ENCODE measurements at regions not wholly inside any gene's neighbourhood (a gene's known extent, or its start where the extent isn't known, plus 50 kb on each side); places are given as distances from the start of the nearest gene placed in this dataset.

GRCh38 chr16:58855291-58855863 is 121.3 kb upstream of the GOT2 start:
- H2AFZ ChIP-seq = peak overlapping the region; percentile 63; the same call in 1 of the 2 replicates
- H3K4me1 ChIP-seq (ENCODE audit: insufficient read depth) = no peaks in the 10 kb centered on the region
- H3F3A ChIP-seq (replicated peaks; ENCODE audit: low read depth) = no peaks in the 10 kb centered on the region
- H3K27ac Mint-ChIP-seq = no peak overlapping the region
- no peaks in the 10 kb centered on the region for H3K79me2 ChIP-seq (replicated peaks; ENCODE audit: insufficient read depth)
- DNase-seq (ENCODE audit: low spot score) (no peak), ATAC-seq (no peak)
- no peak overlapping the region for H3K27ac ChIP-seq (ENCODE audit: low read depth)
- H3K4me3 Mint-ChIP-seq = no peak overlapping the region
- H3K9me2 ChIP-seq (ENCODE audit: insufficient read depth) = no peaks in the 10 kb centered on the region; the same call in 1 of the 2 replicates
- H3K4me2 ChIP-seq = no peak overlapping the region
- no peaks in the 10 kb centered on the region for H3K36me3 ChIP-seq (ENCODE audit: insufficient read depth)
- H4K20me1 ChIP-seq (replicated peaks; ENCODE audit: insufficient read depth) = no peaks in the 10 kb centered on the region
- no peaks in the 10 kb centered on the region for H3K27me3 Mint-ChIP-seq (ENCODE audit: insufficient read depth, low read depth, poor library complexity)
- TF ChIP-seq, protein P1, sequence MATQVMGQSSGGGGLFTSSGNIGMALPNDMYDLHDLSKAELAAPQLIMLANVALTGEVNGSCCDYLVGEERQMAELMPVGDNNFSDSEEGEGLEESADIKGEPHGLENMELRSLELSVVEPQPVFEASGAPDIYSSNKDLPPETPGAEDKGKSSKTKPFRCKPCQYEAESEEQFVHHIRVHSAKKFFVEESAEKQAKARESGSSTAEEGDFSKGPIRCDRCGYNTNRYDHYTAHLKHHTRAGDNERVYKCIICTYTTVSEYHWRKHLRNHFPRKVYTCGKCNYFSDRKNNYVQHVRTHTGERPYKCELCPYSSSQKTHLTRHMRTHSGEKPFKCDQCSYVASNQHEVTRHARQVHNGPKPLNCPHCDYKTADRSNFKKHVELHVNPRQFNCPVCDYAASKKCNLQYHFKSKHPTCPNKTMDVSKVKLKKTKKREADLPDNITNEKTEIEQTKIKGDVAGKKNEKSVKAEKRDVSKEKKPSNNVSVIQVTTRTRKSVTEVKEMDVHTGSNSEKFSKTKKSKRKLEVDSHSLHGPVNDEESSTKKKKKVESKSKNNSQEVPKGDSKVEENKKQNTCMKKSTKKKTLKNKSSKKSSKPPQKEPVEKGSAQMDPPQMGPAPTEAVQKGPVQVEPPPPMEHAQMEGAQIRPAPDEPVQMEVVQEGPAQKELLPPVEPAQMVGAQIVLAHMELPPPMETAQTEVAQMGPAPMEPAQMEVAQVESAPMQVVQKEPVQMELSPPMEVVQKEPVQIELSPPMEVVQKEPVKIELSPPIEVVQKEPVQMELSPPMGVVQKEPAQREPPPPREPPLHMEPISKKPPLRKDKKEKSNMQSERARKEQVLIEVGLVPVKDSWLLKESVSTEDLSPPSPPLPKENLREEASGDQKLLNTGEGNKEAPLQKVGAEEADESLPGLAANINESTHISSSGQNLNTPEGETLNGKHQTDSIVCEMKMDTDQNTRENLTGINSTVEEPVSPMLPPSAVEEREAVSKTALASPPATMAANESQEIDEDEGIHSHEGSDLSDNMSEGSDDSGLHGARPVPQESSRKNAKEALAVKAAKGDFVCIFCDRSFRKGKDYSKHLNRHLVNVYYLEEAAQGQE (IDR thresholded peaks at IDR 0.05; ENCODE audit: unreplicated experiment) = no peak
- TF ChIP-seq, protein P2, sequence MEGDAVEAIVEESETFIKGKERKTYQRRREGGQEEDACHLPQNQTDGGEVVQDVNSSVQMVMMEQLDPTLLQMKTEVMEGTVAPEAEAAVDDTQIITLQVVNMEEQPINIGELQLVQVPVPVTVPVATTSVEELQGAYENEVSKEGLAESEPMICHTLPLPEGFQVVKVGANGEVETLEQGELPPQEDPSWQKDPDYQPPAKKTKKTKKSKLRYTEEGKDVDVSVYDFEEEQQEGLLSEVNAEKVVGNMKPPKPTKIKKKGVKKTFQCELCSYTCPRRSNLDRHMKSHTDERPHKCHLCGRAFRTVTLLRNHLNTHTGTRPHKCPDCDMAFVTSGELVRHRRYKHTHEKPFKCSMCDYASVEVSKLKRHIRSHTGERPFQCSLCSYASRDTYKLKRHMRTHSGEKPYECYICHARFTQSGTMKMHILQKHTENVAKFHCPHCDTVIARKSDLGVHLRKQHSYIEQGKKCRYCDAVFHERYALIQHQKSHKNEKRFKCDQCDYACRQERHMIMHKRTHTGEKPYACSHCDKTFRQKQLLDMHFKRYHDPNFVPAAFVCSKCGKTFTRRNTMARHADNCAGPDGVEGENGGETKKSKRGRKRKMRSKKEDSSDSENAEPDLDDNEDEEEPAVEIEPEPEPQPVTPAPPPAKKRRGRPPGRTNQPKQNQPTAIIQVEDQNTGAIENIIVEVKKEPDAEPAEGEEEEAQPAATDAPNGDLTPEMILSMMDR (conservative IDR thresholded peaks at IDR 0.05; ENCODE audit: low read depth in 2 of 2) = no peak
- TF ChIP-seq, protein P3, sequence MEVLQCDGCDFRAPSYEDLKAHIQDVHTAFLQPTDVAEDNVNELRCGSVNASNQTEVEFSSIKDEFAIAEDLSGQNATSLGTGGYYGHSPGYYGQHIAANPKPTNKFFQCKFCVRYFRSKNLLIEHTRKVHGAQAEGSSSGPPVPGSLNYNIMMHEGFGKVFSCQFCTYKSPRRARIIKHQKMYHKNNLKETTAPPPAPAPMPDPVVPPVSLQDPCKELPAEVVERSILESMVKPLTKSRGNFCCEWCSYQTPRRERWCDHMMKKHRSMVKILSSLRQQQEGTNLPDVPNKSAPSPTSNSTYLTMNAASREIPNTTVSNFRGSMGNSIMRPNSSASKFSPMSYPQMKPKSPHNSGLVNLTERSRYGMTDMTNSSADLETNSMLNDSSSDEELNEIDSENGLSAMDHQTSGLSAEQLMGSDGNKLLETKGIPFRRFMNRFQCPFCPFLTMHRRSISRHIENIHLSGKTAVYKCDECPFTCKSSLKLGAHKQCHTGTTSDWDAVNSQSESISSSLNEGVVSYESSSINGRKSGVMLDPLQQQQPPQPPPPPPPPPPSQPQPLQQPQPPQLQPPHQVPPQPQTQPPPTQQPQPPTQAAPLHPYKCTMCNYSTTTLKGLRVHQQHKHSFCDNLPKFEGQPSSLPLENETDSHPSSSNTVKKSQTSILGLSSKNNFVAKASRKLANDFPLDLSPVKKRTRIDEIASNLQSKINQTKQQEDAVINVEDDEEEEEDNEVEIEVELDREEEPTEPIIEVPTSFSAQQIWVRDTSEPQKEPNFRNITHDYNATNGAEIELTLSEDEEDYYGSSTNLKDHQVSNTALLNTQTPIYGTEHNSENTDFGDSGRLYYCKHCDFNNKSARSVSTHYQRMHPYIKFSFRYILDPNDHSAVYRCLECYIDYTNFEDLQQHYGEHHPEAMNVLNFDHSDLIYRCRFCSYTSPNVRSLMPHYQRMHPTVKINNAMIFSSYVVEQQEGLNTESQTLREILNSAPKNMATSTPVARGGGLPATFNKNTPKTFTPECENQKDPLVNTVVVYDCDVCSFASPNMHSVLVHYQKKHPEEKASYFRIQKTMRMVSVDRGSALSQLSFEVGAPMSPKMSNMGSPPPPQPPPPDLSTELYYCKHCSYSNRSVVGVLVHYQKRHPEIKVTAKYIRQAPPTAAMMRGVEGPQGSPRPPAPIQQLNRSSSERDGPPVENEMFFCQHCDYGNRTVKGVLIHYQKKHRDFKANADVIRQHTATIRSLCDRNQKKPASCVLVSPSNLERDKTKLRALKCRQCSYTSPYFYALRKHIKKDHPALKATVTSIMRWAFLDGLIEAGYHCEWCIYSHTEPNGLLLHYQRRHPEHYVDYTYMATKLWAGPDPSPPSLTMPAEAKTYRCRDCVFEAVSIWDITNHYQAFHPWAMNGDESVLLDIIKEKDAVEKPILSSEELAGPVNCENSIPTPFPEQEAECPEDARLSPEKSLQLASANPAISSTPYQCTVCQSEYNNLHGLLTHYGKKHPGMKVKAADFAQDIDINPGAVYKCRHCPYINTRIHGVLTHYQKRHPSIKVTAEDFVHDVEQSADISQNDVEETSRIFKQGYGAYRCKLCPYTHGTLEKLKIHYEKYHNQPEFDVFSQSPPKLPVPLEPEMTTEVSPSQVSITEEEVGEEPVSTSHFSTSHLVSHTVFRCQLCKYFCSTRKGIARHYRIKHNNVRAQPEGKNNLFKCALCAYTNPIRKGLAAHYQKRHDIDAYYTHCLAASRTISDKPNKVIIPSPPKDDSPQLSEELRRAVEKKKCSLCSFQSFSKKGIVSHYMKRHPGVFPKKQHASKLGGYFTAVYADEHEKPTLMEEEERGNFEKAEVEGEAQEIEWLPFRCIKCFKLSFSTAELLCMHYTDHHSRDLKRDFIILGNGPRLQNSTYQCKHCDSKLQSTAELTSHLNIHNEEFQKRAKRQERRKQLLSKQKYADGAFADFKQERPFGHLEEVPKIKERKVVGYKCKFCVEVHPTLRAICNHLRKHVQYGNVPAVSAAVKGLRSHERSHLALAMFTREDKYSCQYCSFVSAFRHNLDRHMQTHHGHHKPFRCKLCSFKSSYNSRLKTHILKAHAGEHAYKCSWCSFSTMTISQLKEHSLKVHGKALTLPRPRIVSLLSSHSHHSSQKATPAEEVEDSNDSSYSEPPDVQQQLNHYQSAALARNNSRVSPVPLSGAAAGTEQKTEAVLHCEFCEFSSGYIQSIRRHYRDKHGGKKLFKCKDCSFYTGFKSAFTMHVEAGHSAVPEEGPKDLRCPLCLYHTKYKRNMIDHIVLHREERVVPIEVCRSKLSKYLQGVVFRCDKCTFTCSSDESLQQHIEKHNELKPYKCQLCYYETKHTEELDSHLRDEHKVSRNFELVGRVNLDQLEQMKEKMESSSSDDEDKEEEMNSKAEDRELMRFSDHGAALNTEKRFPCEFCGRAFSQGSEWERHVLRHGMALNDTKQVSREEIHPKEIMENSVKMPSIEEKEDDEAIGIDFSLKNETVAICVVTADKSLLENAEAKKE (CRISPR knock-in tag; IDR thresholded peaks at IDR 0.05) = no peak
- TF ChIP-seq ETS1 (IDR thresholded peaks at IDR 0.05) = no peak
- no peak for TF ChIP-seq EZH2phosphoT487 (IDR thresholded peaks at IDR 0.05; ENCODE audit: unreplicated experiment)
- no peak for TF ChIP-seq ZNF331 (CRISPR knock-in tag; IDR thresholded peaks at IDR 0.05; ENCODE audit: low read depth)
- TF ChIP-seq CREB1 (CRISPR knock-in tag; IDR thresholded peaks at IDR 0.05; ENCODE audit: low read depth) = no peak
- no peak for TF ChIP-seq JUNB (IDR thresholded peaks at IDR 0.05; ENCODE audit: unreplicated experiment)
- TF ChIP-seq EZH2 (IDR thresholded peaks at IDR 0.05; ENCODE audit: low read depth, unreplicated experiment) = no peak
- no peak for TF ChIP-seq ZNF114 (CRISPR knock-in tag; IDR thresholded peaks at IDR 0.05)
- no peak for TF ChIP-seq STAT1 (IDR thresholded peaks at IDR 0.05; ENCODE audit: unreplicated experiment)
- TF ChIP-seq NANOG (IDR thresholded peaks at IDR 0.05; ENCODE audit: borderline replicate concordance) = no peak
- no peak for TF ChIP-seq POLR2AphosphoS5 (IDR thresholded peaks at IDR 0.05; ENCODE audit: low read depth)
- no peaks in the 10 kb centered on the region for H3K27me3 ChIP-seq (ENCODE audit: insufficient read depth)
- H3K4me3 ChIP-seq = no peak overlapping the region
- no peaks in the 10 kb centered on the region; the same call in 1 of the 3 replicates for H3K9me3 Mint-ChIP-seq
- H3K36me3 Mint-ChIP-seq (ENCODE audit: low read depth) = peaks cover 5% of the 10 kb centered on the region; the same call in 2 of the 3 replicates
- peaks cover 5% of the 10 kb centered on the region for H3K4me1 Mint-ChIP-seq
